22Rv1 (cell line): ENCODE measurements at regions not wholly inside any gene's neighbourhood (a gene's known extent, or its start where the extent isn't known, plus 50 kb on each side); places are given as distances from the start of the nearest gene placed in this dataset.

Experiments used
- ZFX ChIP-seq: fragments of 450-650 bp; IDR thresholded peaks from 2 replicates; pipeline ENCODE4 v1.6.1; 2017; ENCODE audit warnings: antibody characterized with exemption, borderline replicate concordance
- TF ChIP-seq, protein P1 (sequence below): fragments of 450-650 bp; IDR thresholded peaks from 2 replicates; pipeline ENCODE4 v1.5.1; 2017; ENCODE audit warnings: mild to moderate bottlenecking

DNA sequence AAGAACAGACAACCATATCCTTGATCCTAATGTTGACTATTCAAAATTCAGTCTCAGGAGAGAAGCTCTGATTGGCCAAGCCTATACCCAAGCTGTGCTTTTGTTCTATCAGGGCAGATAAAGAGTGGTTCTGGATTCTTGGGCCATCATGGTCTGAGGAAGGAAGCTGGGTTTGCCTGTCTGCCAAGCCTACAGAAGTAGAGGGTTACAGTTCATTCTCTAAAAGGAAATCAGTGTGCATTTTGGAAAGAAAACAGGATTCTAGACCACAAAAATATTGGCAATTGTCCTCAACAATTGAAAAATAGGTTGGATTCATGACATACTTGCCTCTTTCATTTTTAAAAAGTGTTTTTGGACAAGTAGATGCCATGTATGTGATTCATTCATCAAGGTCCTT is 145.4 kb upstream of the BMP2 start:
- TF ChIP-seq, protein P1, sequence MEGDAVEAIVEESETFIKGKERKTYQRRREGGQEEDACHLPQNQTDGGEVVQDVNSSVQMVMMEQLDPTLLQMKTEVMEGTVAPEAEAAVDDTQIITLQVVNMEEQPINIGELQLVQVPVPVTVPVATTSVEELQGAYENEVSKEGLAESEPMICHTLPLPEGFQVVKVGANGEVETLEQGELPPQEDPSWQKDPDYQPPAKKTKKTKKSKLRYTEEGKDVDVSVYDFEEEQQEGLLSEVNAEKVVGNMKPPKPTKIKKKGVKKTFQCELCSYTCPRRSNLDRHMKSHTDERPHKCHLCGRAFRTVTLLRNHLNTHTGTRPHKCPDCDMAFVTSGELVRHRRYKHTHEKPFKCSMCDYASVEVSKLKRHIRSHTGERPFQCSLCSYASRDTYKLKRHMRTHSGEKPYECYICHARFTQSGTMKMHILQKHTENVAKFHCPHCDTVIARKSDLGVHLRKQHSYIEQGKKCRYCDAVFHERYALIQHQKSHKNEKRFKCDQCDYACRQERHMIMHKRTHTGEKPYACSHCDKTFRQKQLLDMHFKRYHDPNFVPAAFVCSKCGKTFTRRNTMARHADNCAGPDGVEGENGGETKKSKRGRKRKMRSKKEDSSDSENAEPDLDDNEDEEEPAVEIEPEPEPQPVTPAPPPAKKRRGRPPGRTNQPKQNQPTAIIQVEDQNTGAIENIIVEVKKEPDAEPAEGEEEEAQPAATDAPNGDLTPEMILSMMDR, result no peak
- no peak for TF ChIP-seq ZFX
